NCI-H2196 treated with DMSO at 0.1 percent for 48 hours (cell line): ENCODE measurements at regions not wholly inside any gene's neighbourhood (a gene's known extent, or its start where the extent isn't known, plus 50 kb on each side); places are given as distances from the start of the nearest gene placed in this dataset.
"Not testable (repeated sequence)": the region's sequence is repeated elsewhere in the genome, so short reads cannot be mapped to it uniquely, and the experiment has no call there.

Experiments
- DNase-seq: peaks from one replicate; lab custom pipeline; 2025; ENCODE audit not compliant: unreplicated experiment; lab: John Stamatoyannopoulos, UW

GRCh38 chr16:49939495-49939894, 83.6 kb upstream of the ZNF423 start:
- no peak for DNase-seq

GRCh38 chr16:49940464-49941224, 84.4 kb upstream of the CNEP1R1 start:
- DNase-seq: no peak

- DNase-seq: no peak
Observed at GRCh38 chr16:49944221-49944620, 80.8 kb upstream of the CNEP1R1 start.

- no peak for DNase-seq
Observed at GRCh38 chr16:49947907-49948678, 76.9 kb upstream of the CNEP1R1 start.

- no peak for DNase-seq
Observed at GRCh38 chr16:49951574-49952195, 73.3 kb upstream of the CNEP1R1 start.

GRCh38 chr16:49952386-49952785, 72.6 kb upstream of the CNEP1R1 start:
- DNase-seq: no peak

- DNase-seq: no peak
Observed at GRCh38 chr16:49953090-49953489, 71.9 kb upstream of the CNEP1R1 start.

GRCh38 chr16:49955858-49956257, 69.2 kb upstream of the CNEP1R1 start:
- DNase-seq: no peak

- DNase-seq: no peak
Observed at GRCh38 chr16:49956915-49957314, 68.1 kb upstream of the CNEP1R1 start.

GRCh38 chr16:49958448-49958847, 66.6 kb upstream of the CNEP1R1 start:
- DNase-seq: no peak

- no peak for DNase-seq
Observed at GRCh38 chr16:49959552-49960277, 65.3 kb upstream of the CNEP1R1 start.

GRCh38 chr16:49961089-49961488, 63.9 kb upstream of the CNEP1R1 start:
- DNase-seq: peak; percentile 3

- not testable (repeated sequence) for DNase-seq
Observed at GRCh38 chr16:49962566-49962965, 62.5 kb upstream of the CNEP1R1 start.

- no peak for DNase-seq
Observed at GRCh38 chr16:49964316-49964715, 60.7 kb upstream of the CNEP1R1 start.

GRCh38 chr16:49964973-49965372, 60.1 kb upstream of the CNEP1R1 start:
- no peak for DNase-seq

GRCh38 chr16:49967012-49967559, 57.9 kb upstream of the CNEP1R1 start:
- no peak for DNase-seq

GRCh38 chr16:49969091-49970030, 55.7 kb upstream of the CNEP1R1 start:
- DNase-seq: no peak

- DNase-seq: no peak
Observed at GRCh38 chr16:49970797-49971431, 54.1 kb upstream of the CNEP1R1 start.

- no peak for DNase-seq
Observed at GRCh38 chr16:49972280-49972679, 52.7 kb upstream of the CNEP1R1 start.
